Frontal cortex (tissue), 3 donors: ENCODE measurements at regions not wholly inside any gene's neighbourhood (a gene's known extent, or its start where the extent isn't known, plus 50 kb on each side); places are given as distances from the start of the nearest gene placed in this dataset.
"Not testable (repeated sequence)": the region's sequence is repeated elsewhere in the genome, so short reads cannot be mapped to it uniquely, and the experiment has no call there.

ENCODE experiments used
- DNase-seq, 2 donors: peaks; one replicate each; pipeline ENCODE4 v3.0.0; 2012; ENCODE audit warnings: low spot score in 2 of 2
- FAIRE-seq: peaks from 2 replicates; lab custom pipeline; 2012; peaks lifted over from hg19 to GRCh38; lab: Jason Lieb, UNC
- donor health status: control.
- donor health status: control.
- donor health status: control.

DNA sequence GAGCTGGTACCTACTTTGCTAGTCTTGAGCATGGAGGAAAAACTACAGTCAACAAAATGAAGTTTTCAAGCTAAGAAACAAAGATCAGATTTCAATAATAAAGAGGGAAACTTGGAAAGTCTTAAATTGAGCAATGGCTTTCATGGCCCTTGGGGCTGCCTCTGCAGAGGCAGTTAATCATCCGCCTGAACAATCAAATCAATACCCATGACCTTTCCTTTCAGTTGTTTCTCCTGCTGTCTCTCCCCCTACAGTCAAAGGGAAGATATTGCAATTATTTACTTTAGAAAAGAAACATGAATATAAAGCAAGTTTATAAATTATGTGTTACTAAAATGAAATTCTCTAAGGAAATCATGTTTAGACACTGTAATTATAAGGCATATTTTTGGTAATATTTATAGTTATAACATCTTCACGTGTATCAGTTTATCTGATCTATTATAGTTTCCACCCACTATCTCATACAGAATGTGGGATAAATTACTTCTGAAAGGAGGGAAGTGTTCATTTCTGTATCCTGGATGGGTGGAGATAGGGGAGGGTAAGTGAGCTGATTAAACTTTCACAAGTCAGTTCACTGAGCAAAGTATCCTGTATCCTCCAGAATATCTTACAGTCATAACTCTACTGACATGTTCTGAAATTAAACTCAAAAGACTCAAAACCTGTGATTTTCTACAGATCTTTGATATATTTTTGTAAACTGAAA is 72.4 kb upstream of the TSC22D1 start:
- DNase-seq (no peak), FAIRE-seq (no peak)

DNA sequence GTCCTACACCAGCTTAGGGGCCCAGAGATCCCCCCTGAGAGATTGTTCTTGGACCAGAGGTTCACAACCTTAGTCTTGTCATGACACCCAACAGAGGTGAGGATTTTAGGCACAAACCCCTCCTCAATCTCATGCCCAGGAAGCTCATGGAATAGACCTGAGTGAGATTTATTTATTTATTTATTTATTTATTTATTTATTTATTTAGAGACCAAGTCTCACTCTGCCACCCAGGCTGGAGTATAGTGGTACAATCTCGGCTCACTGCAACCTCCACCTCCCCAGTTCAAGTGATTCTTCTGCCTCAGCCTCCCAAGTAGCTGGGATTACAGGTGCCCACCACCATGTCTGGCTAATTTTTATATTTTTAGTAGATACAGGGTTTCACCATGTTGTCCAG is 71.4 kb upstream of the TSC22D1 start:
- FAIRE-seq, DNase-seq: not testable (repeated sequence)

DNA sequence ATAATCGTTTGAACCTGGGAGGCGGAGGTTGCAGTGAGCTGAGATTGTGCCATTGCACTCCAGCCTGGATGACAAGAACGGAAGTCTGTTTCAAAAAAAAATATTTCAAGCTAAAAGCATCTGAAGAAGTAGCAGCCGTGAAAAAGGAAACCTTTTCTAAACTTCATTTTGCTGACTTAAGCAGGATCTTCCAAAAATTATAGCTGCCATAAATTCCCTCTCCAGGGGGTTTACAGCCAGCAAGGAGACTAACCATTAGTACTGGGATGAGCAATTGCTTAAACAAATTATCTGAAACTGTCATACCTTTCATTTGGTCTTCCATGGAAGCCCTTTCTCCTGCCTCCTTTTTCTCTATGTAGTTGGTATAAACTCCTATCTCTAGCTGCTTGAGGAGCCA is 69.9 kb upstream of the TSC22D1 start:
- DNase-seq = no peak

DNA sequence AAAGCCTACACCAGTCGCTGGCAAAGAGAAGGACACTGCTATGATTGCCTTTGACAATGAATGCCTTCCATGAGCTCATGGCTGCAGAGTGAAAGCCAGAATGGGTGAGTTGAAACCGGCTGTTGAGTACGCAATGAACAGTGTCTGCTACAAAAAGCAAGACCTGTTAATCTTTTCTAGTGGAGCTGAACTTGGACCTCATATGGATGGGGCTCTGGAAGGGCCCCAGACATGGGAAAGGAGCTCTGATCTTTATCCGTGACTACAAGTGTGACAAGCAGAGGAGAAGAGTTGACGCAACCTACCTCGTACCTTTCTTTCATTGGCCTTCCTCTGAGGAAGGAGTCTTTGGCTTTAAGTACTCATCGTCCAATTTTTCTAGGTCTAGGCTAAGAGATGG is 67.1 kb upstream of the TSC22D1 start:
- DNase-seq (no peak), FAIRE-seq (no peak)

More for the DNA sequence above, 69.9 kb upstream of the TSC22D1 start:
- FAIRE-seq = no peak

DNA sequence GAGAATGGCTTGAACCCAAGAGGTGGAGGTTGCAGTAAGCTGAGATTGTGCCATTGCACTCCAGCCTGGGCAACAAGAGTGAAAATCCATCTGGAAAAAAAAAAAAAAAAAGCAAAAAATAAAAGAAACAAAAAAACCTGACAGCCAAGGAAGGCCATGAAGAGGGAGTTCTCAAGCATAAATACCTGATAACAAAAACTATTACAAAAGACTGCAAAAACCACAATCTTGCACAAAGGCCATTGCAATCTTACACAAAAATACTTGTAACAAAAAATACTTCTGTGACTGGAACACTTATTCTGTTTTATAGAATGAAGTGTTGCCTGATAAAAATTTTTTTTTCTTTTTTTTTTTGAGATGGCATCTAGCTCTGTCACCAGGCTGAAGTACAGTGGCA is 61.5 kb upstream of the TSC22D1 start:
- FAIRE-seq = no peak

DNA sequence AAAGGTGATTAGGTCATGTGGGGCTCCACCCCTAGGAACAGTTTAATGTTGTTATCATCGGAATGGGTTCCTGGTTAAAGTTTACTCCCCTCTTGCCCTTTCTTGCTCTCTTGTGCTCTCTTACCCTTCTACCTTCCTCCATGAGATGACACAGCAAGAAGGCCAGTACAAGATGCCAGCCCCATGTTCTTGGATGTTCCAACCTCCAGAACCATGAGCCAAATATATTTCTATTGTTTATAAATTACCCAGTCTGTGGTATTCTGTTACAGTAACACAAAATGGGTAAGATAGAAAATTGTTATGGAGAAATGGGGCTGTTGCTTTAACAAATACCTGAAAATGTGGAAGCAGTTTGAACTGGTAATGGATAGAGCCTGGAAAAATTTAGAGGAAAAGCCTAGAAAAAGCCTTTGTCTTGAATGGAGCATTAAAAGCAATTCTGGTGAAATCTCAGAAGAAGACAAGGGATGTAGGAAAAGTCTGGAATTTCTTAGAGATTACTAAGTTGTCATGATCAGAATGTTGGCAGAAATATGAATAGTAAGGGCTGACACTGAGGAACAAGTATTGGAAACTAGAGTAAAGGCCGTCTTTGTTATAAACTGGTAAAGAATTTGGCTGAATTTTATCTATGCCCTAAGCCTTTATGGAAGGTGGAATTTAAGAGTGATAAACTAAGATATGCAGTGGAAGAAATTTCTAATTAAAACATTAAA is 53.5 kb upstream of the TSC22D1 start:
- DNase-seq = no peak
- no peak for FAIRE-seq

More for the DNA sequence above, 61.5 kb upstream of the TSC22D1 start:
- DNase-seq = no peak

DNA sequence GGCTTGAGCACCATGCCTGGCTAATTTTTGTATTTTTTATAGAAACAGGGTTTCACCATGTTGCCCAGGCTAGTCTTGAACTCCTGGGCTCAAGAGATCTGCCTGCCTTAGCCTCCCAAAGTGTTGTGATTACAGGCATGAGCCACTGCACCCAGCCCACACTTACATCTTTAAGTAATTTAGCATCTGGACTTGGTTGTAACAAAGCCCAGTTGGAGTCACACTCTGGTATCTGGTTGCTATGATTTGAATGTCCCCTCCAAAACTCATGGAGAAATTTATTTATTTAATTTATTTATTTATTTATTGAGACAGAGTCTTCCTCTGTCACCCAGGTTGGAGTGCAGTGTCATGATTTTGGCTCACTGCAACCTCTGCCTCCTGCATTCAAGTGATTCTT is 52.7 kb upstream of the TSC22D1 start:
- DNase-seq, FAIRE-seq: not testable (repeated sequence)

DNA sequence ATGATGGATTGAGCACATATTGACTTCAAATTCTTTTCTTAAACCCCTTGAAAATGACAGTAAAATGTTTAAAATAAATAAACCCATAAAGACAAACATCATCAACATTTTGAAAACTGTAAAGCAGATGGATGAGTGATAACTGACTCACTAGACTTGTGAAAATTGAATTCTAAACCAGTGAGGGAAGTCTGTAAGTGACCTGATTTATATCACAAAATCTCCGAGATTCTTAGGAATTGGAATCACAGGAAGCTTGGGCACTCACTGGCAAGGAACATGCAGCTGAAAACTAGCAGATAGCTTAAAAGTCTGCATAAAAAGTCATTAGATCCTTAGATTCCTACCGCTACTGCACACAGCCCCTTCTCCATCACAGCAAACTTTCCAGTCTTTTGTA is 51.3 kb upstream of the TSC22D1 start:
- DNase-seq = no peak
- no peak for FAIRE-seq

DNA sequence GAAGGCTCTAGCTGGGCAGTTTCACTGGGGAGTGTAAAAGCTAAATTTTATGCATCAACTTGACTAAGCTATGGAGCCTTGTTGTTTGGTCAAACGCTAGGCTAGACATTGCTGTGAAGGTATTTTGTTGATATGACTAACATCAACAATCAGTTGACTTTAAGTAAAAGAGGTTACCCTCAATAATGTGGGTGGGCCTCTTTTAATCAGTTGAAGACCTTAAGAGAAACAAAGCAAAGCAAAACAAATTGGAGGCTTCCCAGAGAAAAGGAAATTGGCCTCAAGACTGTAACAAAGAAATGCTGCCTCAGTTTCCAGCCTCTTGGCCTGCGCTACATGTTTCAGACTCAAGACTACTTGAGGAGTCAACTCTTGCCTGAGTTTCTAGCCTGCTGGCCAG is 50.0 kb upstream of the TSC22D1 start:
- FAIRE-seq = no peak
- no peak for DNase-seq
